Eye (tissue), 1 donor: ENCODE measurements at regions not wholly inside any gene's neighbourhood (a gene's known extent, or its start where the extent isn't known, plus 50 kb on each side); places are given as distances from the start of the nearest gene placed in this dataset.

Source experiments
- DNase-seq: peaks from one replicate; pipeline ENCODE4 v3.0.0-alpha.2; 2015

DNA sequence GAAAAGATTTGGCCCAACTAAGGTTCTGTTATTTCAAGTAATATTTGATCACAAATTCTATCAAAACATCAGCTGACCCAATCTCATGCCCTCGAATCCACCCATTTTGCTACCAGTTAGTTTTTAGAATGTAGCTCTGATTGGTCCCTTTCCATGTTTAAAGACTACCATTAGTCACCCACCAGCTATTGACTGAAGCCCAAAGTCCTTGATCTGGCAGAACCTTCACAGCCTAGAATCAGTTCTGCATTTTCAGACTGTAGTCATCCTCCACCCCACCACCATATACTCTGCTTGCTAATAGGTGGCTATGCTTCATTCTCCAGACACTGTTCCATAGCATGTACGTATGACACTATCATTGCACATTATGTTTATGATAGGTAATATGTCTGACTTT lies 182.2 kb upstream of the TARS1 start:
- DNase-seq, result no peak

DNA sequence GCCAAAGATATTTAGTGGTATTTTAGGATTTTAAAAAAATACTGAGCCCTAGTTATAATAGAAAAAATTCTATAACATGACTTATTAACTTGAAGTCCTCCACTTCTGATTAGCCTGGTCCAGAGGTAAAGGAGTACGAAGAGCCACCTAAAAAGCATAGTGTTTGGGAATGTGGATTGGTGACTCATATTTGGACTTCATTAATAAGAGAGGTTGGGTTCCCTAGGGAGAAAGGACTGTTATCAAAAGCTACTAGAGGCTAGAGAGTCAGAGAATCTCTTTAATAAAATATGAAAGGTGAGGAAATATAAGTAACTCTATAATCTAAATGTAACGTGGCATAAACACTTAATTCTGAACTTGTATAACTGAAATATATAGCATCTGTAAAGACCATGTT lies 180.7 kb upstream of the TARS1 start:
- no peak for DNase-seq

DNA sequence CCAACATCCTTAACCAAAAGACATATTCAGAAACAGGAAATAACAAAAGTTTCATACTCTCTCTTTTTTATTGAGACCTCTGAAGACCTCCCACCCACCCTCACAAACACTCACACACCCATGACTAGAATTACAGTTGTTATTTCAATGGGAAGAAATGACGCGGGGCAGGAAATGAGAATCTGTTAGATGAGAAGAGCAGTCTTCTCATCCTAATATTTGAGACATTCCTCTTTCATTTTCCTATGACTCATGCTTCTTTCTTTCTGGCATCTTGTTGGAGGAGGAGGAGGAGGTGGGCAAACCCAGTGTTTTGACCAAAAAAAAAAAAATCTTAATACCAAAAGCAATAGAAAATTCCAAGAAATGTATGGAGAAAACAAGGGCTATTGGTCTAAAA lies 179.5 kb upstream of the TARS1 start:
- DNase-seq, result no peak

DNA sequence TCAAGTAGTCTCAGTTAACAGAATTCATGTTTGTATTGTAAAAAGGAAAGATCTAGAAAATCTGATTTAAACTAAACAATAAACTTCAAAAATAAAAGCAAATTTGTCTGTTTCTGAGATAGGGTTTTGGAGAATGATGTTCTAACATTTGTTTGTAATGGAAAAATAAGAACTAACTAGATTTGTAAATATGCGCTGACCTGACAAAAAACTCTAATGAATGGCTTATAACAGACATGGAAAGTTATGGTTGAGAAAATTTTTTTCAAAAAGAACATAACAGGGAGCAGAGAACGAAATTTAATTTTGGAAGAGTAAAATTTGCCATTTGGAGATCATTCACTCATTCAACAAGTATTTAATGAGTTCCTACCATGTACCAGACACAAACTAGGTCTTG lies 179.0 kb upstream of the TARS1 start:
- no peak for DNase-seq

DNA sequence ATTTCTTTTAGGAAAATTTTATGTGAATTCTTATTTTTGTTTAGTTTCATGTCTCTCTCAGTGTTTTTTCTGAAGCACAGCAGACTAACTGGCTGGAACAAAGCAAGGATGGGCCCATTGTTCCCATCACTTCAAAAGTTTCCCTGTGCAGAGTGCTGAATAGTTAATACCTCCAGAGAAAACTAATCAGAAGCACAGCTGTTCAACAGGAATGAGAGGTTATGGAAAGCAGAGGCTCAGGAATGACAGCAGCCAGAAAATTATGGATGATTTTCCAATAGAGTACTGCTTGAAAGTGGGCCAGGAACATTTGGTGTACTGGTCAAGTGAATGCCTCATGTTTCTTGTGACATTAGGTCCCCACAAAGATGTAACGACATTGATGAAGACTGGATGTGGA lies 173.0 kb upstream of the TARS1 start:
- no peak for DNase-seq

DNA sequence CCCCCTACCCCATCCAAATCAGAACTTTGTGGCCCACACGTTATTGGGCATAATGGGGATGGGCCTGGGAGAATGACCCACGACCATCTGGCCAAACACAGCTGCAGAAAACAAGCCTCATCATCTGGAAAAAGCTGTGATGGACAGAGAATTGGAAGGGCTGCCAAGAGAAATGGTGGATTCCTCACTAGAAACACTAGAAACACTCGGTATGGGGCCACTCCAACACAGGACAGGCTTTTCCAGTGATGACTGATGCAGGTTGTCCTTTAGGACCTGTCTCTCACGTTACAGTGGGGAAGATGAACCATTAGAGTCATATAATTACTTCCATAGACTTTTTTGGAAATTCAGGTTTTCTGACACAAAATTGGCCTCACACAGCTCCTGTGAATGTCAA lies 172.4 kb upstream of the TARS1 start:
- DNase-seq, result no peak

DNA sequence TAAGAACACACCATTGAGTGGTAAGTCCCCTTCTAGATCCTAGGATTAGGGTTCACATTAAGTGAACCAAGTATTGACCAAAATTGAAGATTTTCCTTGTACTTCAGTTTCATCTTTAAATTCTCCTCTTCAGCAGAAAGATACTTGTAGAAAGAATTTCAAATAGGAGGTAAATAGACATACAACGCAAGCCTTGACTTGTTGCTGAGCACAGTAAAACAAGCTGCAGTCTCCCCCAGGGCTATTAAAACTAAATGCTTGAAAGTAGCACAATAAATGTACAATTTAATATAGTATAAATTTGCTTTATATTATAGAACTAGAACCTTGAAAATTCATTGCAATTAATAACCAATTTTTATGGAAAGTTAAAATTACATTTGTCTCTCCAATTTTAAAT lies 170.1 kb upstream of the TARS1 start:
- DNase-seq, result no peak

DNA sequence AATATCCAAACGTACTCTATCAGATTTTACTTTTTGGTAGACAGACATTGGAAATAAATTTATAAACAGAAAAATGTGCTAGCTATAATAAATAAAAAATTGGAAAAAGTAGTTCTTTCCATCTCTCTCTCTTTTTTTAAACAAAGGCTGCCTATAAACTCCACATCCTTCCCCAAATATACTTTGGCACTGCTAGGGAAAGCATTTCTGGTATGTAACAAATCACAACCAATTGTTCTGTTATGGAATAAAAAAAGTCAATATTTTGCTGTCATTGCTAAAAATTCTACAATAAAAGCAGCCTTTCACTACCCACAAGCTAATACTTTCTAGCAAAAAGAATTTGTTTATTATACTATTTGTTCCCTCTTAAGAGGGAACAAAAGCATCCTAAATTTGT lies 169.2 kb upstream of the TARS1 start:
- no peak for DNase-seq

DNA sequence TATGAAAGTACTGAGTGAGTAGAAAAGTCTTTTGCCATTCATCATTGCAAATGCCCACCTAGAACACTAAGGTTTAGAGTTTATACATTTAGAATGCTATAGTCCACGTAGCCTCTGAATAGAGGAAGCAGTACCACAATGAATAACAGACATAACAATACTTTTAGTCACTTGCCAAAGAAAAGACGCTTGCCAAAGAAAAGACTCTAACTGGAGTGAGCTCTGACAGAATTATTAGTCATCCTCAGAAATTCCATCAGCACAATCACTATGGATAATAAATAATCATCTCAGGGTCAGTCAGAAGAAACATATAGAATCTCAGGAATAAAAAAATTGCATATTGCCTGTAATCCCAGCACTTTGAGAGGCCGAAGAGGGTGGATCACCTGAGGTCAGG lies 168.5 kb upstream of the TARS1 start:
- no peak for DNase-seq

DNA sequence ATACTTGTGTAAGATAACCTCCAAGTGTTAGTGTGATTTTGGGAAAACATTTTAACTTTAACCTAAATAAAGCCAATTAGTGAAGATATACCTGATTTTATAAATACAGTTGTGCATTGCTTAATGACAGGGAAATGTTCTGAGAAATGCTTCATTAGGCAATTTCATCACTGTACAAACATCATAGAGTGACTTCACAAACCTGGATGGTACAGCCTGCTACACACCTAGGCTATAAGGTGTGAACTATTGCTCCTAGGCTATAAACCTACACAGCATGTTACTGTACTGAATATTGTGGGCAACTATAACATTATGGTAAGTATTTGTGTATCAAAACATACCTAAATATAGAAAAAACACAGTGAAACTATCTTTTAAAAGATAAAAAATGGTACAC lies 166.8 kb upstream of the TARS1 start:
- DNase-seq, result no peak

DNA sequence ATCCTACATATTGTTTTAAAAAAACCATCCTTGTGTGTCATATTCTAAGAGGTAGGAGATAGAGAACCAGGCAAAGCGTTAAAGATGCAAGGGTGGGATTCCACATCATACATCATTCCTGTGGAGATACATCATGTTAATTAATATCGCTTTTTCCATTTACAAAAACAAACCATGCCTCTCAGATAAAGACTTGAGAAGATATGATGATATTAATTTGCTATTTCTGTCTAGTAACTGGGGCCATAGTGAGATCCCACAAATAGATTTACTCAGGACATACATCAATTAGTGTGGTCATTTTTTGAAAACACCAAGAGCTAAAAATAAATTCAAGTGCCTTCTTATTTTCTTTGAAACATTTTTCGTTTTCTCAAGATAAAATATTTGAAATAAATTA lies 165.4 kb upstream of the TARS1 start:
- no peak for DNase-seq

DNA sequence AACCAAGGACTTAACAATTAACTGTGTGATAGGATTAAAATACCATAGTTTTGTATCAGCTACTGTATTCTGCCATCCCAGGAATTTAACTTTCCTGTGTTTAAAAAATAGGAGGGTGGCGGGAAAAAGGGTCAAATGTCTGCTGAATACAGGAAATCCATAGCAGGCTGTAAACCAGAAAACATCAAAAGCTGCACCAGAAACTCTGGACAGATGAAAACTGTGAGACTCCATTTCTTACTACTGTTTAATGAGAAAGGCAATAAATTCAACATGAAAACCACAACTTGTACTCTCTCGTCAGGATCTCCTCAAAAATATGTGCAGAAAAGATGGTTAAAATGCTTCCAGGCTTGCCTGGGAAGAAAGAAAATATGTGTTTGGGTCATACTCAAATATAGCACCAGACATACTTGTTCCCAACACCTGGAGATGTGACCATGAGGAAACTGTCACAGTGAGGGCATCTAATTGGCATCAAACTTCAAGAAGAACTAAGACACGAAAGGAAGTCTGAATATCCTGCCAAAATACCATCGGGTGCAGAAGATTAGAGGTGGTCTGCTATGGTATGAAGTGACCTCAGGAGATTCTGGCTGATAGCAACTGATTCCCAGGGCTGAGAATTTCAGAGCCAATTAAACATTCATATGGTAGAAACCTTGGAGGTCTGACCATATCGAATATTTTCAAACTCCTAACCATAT lies 164.7 kb upstream of the TARS1 start:
- DNase-seq, result no peak

DNA sequence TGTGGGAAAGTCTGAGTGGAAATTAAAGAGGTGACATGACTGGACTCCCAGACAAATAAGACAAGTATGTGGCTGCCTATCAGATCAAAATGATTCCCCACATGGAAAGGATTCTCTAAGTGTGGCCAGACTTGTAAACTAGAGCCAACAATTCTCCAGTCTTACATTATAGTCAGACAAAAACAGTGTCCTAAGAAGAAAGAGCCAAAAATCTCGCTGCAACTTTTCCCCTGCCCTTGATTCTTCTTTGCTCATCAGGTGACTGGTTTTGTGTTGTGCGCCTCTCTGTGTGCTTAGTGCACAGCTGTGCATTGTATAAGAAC lies 164.2 kb upstream of the TARS1 start:
- DNase-seq, result no peak

DNA sequence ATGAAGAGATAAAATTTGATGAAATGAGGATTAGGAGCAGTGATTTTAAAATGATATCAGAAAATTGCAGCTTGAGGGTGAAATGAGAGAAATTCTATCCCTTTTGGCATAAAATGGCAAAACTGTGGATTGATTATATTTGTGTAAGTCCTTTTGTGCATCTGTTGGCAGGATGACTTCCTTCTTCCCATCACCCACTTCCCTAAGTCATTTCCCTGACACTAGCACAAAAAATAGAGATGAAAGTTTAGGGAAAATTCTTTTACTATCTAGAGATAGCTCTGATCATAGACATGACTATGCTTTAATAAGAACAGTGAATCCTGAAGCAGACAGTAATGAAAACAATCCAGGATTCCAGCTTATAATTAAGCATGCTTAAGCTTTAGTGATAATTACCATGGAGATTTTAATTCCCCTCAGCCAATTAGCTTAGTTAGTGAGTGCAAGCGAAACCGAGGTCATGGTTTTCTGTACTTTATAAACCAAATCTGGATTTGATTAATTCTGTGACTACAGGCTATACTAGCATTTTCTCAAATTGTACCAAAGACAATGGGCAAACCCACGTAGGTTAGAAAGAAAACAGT lies 163.6 kb upstream of the TARS1 start:
- no peak for DNase-seq

DNA sequence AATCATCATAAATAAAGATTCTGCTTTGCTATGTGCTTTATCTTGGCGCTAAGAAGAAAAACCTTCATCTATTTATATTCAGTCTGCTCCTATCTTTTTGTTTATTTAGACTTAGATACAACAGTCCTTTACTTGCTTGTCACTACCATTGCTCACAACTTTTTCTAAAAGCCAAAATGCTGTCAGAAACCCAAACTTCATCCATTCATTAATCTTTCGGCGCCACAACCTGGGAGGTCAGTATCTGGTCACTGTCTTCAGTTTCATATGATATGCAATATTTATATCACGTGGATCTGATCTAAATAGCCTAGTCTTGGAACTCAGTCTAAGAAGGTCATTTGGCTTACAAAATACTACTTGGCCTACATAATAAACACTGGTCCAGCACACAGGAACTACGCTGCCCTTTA lies 159.3 kb upstream of the TARS1 start:
- DNase-seq, result no peak

DNA sequence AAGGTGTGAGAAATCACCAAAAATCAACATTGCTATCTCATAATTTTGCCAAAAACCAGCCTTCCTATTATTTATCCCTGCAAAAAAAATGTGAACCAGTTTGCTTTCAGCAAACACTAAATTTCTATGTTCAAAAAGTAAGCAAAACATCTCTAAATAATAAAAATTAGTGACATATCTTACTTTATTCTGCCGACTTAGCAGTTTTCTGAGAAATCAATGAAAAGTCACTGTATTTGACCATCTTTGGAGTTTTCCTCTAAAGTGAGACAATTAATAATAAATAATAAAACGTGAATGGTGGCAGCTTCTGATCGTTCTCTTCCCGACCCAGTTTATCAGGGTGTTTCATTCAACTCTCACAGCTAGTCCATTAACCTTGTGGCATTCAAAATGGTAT lies 158.6 kb upstream of the TARS1 start:
- DNase-seq, result no peak

DNA sequence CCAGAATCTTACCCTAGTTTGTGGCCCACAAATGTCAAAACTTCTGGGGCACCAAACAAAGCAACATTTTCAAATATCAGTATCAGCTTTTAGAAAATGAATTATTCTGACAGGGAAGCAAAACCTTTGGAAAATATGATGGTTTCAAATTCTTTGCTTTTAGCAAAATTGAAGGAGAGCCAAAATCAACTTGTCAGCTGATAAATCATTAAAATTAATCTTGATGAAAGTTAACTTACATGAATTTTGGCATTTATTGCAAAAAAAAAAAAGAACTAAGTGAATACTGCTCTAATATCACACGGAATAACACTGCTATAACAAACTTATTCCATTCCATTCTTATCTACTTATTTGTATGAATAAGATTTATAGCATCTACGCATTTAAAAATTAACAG lies 158.1 kb upstream of the TARS1 start:
- no peak for DNase-seq

DNA sequence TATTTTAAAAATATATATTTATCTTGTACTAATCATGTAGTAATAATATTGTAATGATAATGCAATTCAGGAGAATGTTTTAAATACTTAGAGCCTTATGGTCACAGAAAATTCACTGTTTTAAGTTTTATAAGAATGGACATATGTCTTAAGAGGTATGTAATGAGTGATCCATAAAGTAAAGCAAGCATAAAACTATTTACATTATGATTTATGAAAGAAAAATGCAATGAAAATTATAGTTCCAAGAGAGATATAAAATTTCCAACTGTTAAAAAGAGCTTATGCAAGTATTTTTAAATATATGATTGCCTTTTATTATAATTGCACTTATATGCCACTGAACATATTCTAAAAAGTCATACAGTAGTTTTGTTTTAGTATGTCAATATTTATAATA lies 157.5 kb upstream of the TARS1 start:
- no peak for DNase-seq

DNA sequence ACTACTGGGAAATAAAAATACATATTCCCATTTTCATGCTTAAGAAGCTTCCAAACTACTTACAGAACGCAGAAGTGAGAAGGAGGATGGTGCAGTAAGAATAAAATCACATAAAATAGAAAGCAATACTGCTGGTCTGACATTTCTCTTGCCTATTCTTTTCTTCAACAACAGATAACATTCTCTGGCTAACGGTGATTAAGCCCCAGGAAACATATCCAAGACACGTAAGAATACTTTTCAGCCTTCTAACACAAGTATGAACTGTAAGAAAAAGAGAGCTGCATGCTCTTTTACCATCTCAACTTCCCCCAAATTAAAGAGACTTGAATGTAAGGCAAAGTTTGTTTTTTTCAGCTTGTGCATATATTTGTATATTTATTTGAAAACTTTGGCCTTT lies 156.1 kb upstream of the TARS1 start:
- DNase-seq, result no peak

DNA sequence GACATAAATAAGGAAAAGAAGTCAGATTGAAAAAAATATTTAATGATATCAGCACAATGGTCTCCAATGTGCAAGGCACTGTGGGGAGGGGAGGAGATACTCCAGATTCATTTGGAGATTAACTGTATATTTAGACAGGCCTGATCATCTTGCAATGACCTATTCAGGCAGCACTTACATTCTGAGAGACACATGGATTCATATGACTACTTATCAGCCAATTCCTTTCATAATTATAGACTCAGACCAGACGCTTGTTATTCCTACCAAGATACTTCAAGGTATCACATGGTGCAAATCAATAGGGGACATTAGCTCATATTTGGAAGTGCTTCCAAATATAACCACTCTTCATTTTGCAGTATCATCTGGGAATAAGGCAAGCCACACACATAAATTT lies 153.5 kb upstream of the TARS1 start:
- no peak for DNase-seq

DNA sequence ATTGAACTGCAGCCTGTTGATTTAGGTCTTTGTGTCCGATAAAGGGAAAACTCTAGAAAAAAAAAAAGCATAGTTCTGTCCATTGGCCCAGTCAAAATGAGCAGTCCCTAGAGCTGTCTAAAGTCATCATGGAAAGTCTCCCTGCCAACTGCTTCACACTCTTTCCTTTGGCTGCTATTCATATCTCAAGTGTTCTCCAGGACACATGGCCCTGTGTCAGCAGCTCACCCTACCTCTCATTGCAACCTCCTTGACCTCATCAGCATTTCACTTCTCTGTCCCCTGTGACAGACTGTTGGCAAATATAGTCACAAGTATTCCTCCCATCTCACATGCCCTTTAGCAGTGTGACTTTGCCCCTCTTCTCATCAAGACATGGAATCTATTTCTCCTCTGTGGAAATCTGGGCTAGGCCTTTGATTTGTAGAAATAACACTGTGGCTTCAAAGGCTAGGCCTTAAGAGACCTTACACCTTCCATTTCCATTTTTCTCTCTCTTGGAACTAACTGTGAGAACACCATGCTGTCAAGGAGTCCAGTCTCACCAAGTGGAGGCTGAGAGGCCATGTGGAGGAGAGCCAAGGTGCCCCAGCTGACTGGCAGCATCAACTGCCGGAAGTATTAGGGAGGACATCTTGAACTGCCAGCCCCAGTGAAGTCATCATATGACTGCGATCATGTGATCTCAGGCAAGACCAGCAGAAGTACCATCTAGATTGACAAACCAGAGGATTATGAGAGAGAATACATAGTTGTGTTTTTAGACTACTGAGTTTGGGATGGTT lies 149.4 kb upstream of the TARS1 start:
- DNase-seq, result no peak

DNA sequence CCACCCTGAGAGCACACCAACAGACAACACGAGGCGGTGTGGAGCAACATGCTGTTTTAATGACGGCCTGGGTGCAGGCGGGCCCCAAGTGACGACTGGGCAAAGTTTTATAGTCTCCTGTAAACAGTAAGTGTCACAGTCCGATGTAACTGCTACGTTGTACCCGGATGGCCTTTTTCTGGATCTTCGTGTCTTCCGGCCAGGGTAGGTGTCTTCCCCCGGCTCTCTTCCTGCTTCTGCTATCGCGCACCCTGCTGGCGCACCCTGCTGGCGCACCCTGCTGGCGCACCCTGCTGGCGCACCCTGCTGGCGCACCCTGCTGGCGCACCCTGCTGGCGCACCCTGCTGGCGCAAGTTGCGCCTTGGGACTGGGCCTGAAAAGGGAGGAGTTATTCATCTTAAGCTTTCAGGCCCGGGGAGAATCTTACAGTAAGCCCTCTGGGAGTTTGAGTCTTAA lies 143.0 kb upstream of the TARS1 start:
- DNase-seq, result no peak

DNA sequence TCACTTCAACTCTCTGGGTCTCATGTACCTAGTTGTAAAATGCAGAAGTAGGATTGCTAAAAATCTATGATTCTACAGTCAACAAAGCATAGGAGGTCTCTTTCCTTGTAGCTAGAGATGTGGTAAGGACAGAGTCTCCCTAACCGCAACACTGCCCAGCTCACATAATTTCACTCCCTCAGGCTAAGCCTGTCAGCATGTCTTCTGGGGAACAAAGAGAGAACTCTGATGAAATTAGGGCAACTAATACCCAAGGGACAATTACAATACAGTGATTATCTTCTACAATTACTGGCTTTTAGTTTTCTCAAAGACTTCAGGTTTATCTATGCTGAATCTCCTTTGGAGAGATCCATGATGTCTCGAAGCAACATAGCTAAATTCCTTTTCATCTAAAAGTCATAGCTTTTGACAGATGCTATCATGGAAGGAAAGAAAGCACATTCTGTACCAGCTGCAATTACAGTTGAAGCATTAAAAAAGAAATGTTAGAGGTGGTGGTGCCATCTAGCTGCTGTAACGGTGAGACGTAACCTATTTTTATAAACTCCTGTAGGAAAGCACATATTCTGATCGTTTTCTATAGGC lies 141.1 kb upstream of the TARS1 start:
- DNase-seq, result peak; percentile 89

DNA sequence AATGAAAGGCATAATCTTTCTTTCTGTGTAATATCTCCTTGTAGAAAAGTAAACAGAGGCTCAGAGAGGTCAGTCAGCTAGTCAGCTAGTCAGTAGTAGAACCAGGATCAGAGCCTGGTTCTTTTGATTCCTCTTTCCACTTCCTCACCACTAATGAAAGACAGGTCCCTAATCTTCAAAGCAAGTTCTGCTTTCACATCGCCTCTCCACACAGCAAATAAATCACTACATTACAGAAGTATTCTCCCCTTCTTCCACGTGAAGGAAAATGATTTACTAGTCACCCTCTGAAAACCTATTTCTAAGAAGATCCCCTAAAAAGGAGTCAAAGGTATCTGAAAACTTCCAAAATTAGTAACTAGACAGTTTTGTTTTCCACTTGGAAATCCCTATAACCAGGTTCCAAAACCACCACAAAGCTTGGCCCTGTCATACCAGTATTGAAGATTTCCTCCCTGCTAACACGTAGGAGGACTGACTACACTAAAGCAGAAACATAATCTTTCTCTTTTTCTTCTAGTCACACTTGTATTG lies 140.5 kb upstream of the TARS1 start:
- no peak for DNase-seq
